Activated CD8-positive, alpha-beta memory T cell treated with anti-CD3 and anti-CD28 coated beads for 4 hours (primary cell): ENCODE measurements at regions not wholly inside any gene's neighbourhood (a gene's known extent, or its start where the extent isn't known, plus 50 kb on each side); places are given as distances from the start of the nearest gene placed in this dataset.

Experiments
- DNase-seq, 2 donors: peaks; one replicate each; pipeline ENCODE4 v3.0.0-alpha.2; 2020; ENCODE audit warnings: low read depth in 2 of 2

- no peak for DNase-seq
These were observed 409.9 kb downstream of the MTX2 start for GRCh38 chr2:176679061-176679669.

DNA sequence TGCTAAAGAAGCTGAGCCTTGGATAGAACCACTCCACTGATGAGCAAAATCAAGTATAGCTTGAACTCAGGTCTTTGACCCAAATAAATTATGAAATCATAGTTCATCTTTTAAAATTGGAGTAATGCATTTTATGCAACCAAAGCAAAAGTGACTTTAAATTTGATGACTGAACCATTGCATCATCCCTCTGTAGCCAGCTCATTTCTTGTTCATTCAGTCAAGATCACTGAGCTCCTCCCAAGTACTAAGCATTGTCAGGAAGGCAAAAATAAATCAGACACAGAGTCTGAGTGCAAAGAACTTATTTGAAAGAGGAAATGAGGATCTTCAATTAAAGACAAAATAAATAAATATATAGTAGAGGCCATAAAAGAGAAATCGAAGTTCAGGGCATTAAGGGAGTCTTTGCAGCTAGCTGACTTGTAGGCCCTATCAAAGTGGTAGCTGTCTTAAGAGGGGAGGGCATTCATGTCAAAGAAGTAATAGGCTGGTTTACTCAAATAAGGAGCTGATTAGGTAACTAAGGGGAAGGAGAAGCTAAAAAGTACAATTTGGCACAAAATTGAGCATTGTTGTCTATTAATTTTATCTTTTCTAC is 411.8 kb downstream of the MTX2 start:
- DNase-seq, result no peak

- DNase-seq, result no peak
These were observed 412.4 kb downstream of the MTX2 start for GRCh38 chr2:176681584-176682115.

DNA sequence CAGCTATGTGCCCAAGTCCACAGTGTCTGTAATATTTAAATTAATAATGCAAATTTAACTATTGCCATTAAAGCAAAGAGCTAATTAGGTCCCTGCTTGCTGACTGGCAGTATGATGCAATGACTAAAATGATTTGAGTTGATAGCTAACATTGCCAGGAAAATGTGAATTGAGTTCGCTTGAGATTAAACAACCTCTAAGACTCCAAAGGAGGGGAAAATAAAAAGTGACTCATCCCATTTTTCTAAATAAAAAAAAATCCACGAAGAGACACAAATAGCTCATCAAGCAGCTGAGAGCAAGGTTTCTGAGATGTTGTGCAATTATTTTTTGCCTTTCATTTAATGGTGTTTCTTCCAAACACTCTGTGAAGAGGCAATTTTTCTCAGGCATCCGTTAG is 413.0 kb downstream of the MTX2 start:
- DNase-seq, result no peak

- DNase-seq, result no peak
These were observed 414.4 kb downstream of the MTX2 start for GRCh38 chr2:176683618-176684111.

GRCh38 chr2:176685908-176686307 is 416.7 kb downstream of the MTX2 start:
- DNase-seq, result no peak

DNA sequence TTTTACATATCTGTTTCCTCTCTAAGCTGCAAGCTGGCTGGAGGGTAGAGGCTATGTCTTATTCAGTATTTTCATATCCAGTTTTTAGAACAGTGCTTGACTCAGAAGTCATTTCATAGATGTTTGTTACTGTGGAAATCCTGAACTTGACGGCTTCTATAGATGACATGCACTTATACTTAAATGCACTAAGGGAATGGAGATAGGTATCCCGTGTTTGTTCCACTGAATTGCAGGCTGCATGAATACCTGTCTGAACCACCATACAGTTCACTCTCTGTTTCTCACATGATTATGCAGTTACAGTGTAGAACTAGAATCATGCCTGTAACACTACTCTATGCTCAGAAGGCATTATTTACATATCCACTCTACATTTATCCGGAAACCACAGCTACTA is 417.1 kb downstream of the MTX2 start:
- no peak for DNase-seq

- DNase-seq, result no peak
These were observed 418.1 kb downstream of the MTX2 start for GRCh38 chr2:176687342-176687741.

GRCh38 chr2:176687944-176688343 is 418.7 kb downstream of the MTX2 start:
- no peak for DNase-seq

GRCh38 chr2:176689711-176690110 is 420.5 kb downstream of the MTX2 start:
- DNase-seq, result no peak

- DNase-seq, result no peak
These were observed 422.2 kb downstream of the MTX2 start for GRCh38 chr2:176691471-176691870.

- no peak for DNase-seq
These were observed 423.3 kb downstream of the MTX2 start for GRCh38 chr2:176692533-176692932.

GRCh38 chr2:176699098-176699497 is 429.9 kb downstream of the MTX2 start:
- no peak for DNase-seq

GRCh38 chr2:176699644-176700043 is 430.4 kb downstream of the MTX2 start:
- DNase-seq, result no peak

DNA sequence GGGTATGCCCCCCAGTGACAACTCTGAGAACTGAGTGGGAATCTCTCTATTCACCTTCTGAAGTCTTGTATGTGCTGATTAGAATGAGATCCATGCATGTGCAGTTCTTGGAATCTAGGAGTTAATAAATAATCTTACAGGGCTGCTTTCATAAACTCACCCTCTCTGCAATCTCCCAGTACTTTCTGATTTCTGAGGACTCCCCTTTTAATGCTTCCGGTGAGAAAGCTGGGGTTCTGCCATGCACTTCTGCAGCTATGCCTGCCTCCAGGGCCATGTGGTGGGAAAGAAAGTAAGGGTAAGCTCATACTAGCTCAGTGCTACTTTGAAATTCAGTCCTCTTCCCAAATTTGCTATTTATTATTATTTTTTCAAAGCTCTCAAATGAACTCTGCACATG is 432.9 kb downstream of the MTX2 start:
- DNase-seq, result no peak

DNA sequence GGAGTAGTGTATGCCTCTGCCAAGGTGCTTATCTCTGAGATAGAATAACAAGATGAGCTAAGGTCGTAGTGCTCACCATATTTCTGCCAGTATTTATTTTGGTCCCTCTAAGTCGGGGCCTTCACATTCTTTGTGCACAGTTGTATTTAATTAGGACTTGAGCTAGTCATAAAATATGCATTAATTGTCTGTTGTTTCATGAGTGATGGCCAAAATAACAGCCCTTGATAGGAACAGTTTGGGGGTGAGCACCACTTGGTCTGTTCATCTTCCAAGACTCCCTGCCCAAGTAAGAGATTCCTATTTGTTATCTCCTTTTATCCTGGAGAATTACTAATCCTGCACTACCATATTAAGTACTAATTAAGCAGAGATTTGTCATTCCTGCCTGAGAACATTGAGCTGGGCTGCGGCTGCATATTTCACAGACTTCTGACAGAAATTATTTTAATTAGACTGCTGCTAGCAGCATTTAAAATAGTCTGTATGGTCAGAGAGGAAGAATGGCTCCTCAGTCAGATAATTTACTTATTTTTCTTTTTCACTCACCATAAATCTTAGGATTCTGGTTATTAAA is 435.1 kb downstream of the MTX2 start:
- DNase-seq, result no peak

DNA sequence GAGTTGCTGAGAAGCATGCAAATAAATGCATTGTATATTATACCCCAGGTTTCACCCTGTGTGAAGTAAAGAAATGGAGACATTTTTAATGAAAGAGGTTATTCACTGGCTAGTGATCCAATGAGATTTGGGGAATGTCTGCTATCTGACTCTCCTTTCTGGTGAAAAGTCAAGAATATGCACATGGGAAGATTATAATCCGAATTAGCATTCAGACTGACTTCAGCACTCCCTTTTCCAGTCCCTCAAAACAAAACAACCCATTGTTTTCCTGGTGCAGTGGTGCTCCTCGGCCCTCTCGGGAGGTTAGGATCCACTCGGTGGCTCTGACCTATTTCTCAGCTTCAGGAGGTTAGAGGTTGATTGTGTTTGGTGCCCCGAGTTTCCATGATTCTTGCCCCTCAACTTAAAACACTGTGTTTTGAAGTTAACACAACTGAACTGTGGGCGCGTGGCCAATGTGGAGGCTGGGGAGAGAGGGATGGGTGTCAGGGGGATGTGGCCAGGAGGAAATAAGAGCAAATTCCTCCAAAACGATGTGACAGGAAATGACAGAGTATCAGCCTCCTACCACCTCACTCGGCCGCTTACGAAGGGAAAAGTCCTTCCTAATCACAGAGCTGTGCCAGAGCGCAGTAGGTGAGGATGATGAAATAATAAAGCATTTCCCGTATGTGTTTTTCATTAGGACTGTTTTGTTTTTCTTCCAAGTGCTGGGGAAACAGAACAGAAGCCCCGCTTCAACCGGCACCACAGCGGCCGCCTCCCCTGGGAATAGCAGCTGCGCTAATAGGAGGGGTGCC is 440.1 kb downstream of the MTX2 start:
- no peak for DNase-seq

GRCh38 chr2:176709991-176710390 is 440.7 kb downstream of the MTX2 start:
- DNase-seq, result no peak

- DNase-seq, result no peak
These were observed 441.5 kb downstream of the MTX2 start for GRCh38 chr2:176710657-176711186.

DNA sequence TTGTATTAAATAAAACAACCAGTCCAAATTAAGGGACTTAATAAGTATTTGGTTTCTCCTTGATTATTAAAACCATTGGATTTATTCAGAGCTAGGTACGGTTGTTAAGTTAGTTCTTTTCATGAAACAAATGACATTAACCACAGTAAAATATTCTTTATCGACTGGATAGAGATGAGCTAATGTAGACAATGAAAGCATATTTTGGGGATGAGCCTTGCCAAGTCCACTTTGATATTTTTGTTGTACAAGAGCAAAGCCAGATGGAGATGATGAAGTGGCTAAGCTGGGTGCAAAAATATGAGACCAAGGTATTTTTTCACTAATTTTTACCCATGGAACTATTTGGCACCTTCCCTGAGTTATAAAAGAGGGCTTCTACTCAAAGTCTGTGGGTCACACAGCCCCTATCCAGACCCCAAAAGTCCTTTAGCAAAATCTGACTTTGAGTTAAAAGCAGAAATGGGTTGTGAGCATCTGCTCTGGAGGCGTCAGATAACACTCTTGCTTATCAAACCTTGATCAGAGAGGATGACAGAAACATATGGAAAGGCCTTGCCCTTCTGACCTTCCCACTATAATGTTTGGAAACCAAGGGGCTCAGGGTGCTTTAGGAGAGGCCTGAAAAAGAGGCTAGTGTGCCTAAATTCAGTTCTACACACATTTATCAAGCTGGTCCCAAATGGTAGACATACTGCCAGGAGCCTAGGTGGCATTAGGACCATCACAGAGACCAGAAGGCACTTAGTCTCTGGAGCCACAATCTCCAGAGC is 456.8 kb downstream of the MTX2 start:
- DNase-seq, result no peak

DNA sequence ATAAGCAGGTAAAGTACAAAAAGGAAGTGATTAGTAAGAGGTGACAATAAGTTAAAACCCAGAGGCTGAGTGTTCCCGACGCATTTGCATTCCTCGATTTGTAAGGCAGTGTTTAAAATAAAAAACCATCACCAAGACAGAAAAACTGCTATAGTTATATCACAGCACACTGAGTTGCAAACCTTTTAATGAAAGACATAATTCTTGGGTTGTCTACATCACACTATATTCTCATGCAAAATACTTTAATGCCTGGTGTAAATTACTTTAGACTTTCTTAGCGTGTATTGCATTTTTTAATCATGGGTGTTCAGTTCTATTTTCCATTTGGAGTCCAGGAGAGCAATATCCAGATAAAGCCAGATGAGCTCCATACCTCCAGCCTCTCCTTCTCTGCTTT is 458.5 kb downstream of the MTX2 start:
- no peak for DNase-seq
